Mesothelial cell of epicardium (in vitro differentiated cells): ENCODE measurements at regions not wholly inside any gene's neighbourhood (a gene's known extent, or its start where the extent isn't known, plus 50 kb on each side); places are given as distances from the start of the nearest gene placed in this dataset.

Source experiments
- DNase-seq, 2 experiments: peaks; one replicate each; pipeline ENCODE4 v3.0.0; 2021; ENCODE audit warnings: low spot score in 2 of 2; ENCODE audit not compliant: unreplicated experiment in 2 of 2
- H3K27ac Mint-ChIP-seq: 2 replicates; pipeline ENCODE4 v1.8.0; 2021; ENCODE audit warnings: mixed read lengths
- H3K27me3 Mint-ChIP-seq: 2 replicates; pipeline ENCODE4 v1.8.0; 2021; ENCODE audit warnings: low read depth, mixed read lengths
- H3K36me3 Mint-ChIP-seq: 2 replicates; pipeline ENCODE4 v1.8.0; 2021; ENCODE audit warnings: mixed read lengths
- H3K4me1 Mint-ChIP-seq: 2 replicates; pipeline ENCODE4 v1.8.0; 2021; ENCODE audit warnings: mixed read lengths
- H3K4me3 Mint-ChIP-seq: 2 replicates; pipeline ENCODE4 v1.8.0; 2021; ENCODE audit warnings: mild to moderate bottlenecking, moderate library complexity, mixed read lengths
- H3K9me3 Mint-ChIP-seq: 2 replicates; pipeline ENCODE4 v1.8.0; 2021; ENCODE audit warnings: mixed read lengths
- CTCF ChIP-seq: fragments of 200-600 bp; sonication (generic); IDR thresholded peaks from one replicate; pipeline ENCODE4 v1.5.0; 2021; ENCODE audit warnings: antibody characterized with exemption; ENCODE audit not compliant: unreplicated experiment

DNA sequence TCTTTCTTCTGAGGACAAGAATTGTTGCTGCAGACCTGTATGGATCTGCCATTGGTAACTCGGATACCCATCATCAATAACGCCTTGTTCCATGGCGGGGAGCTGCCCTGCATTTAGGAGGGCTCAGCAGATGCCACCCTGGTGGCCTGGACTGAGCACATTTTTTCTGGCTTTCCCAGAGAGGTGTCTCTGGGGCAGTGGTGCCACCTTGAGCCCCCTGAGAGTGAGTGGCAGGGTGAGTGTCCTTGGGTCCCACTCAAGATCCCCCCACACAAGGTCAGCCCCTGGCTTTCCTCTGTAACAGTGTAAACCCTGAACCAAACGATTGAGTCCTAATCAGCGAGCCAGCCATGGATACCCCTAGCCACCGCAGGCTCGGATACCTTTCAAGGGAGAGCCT, 258.6 kb downstream of the GLRX3 start:
- Mint-ChIP-seq H3K4me3 (no peak overlapping the region), H3K9me3 (peaks cover 71% of the 10 kb centered on the region), H3K27ac (no peak overlapping the region), H3K27me3 (no peaks in the 10 kb centered on the region), H3K36me3 (no peaks in the 10 kb centered on the region), H3K4me1 (no peaks in the 10 kb centered on the region)
- no peak for TF ChIP-seq CTCF
- no peak for DNase-seq

GRCh38 chr10:130395248-130395936, 259.2 kb downstream of the GLRX3 start:
- Mint-ChIP-seq H3K9me3 (peaks cover 68% of the 10 kb centered on the region), H3K27me3 (no peaks in the 10 kb centered on the region)

DNA sequence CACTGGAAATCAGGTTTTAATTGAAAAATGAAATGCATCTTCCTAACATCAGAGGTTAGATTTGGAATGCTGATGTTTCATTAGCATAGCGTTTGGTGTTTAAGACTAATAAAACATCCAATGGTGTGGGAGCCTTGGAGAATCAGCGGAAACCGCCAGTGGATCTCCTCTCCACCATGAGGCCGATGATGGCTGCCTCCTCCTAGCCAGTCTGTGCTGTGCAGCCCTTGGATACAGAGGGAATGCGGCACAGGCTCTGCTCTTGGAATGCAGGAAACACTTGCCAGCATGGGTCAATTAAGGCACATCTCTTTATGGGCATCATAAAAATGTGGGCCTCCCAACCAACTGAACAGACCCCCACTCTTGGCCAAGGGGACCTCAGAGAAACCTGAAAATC, 259.9 kb downstream of the GLRX3 start:
- H3K4me3 Mint-ChIP-seq, result no peak overlapping the region
- no peak for TF ChIP-seq CTCF
- DNase-seq, result no peak
- no peaks in the 10 kb centered on the region for H3K27me3 Mint-ChIP-seq
- no peaks in the 10 kb centered on the region for H3K36me3 Mint-ChIP-seq
- no peak overlapping the region for H3K27ac Mint-ChIP-seq
- H3K9me3 Mint-ChIP-seq, result peaks cover 62% of the 10 kb centered on the region
- H3K4me1 Mint-ChIP-seq, result no peaks in the 10 kb centered on the region

More at GRCh38 chr10:130395248-130395936, 259.2 kb downstream of the GLRX3 start:
- H3K4me3 Mint-ChIP-seq, result no peak overlapping the region
- no peak for DNase-seq
- TF ChIP-seq CTCF, result no peak
- no peaks in the 10 kb centered on the region for H3K36me3 Mint-ChIP-seq
- H3K4me1 Mint-ChIP-seq, result no peaks in the 10 kb centered on the region
- no peak overlapping the region for H3K27ac Mint-ChIP-seq

DNA sequence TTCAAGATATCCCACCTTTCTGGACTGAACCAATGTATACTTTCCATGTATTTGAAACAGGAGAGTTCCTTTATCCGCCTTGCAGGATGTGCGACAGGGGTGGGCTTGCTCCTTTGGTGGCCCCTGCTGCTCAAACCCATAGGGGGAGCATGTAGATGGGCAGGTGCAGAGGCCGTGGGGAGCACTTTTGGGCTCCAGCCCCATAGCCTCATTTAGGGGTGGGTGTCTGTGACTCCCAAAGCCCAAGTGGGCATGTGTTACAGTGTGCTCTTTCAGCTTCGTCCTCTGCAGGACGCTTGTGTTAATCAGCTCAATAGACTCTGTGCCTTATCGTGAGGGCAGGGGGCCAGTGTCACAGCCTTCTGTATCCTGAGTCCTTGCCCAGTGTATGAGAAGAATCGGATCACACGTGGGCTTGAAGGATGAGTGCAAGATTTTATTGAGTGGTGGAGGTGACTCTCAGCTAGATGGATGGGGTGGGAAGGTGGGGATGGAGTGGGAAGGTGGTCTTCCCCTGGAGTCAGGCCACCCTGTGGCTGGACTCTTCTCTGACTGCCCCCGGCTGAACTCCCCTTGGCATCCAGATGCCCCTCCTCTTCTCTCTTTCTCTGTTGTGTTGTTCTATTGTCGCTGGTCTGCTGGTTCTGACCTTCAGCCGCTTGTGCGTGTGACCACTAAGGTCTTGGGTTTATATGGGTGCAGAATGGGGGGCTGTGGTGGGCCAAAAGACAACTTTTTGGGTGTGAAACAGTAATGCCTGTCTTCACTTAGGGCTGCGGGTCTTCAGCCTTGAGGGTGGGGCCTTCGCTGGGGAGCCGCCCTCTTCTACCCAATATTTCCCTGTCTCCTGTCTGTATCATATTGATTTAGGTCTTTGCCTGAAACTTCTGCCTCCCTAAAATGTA, 262.2 kb downstream of the GLRX3 start:
- Mint-ChIP-seq H3K27ac (no peak overlapping the region), H3K4me3 (no peak overlapping the region), H3K9me3 (peaks cover 48% of the 10 kb centered on the region), H3K27me3 (peaks cover 3% of the 10 kb centered on the region), H3K4me1 (no peaks in the 10 kb centered on the region), H3K36me3 (no peaks in the 10 kb centered on the region)
- TF ChIP-seq CTCF, result no peak
- no peak for DNase-seq

DNA sequence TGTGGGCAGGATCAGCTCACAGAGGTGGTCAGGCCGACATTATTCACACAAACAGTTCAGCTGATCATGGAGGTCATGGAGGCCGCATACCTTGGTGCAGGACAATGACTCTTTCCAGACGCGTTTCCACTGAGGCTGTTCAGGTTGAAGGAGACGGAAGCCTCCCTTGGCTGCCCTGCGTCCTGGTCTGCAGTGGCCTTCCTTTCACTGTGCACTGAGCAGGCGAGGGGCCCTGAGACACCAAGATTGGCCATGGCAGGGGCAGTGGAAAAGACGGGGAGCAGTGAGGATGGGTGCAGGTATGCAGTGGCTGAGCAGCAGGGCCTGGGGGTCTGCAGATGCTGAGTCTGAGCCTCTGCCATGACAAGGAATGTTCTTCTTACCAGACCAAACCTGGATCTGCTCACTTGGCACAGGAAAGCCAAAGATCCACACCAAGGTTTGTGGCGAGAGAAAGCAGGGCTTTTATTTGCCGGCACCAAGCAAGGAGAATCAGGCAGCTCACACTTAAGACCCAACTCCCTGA, 263.3 kb downstream of the GLRX3 start:
- no peak for TF ChIP-seq CTCF
- Mint-ChIP-seq H3K9me3 (peaks cover 38% of the 10 kb centered on the region), H3K4me1 (no peaks in the 10 kb centered on the region), H3K27ac (no peak overlapping the region), H3K36me3 (no peaks in the 10 kb centered on the region), H3K27me3 (peaks cover 9% of the 10 kb centered on the region), H3K4me3 (no peak overlapping the region)
- DNase-seq, result peak in 1 of 2 experiments; percentile 16
